Uterus (tissue), 2 donors: ENCODE measurements at regions not wholly inside any gene's neighbourhood (a gene's known extent, or its start where the extent isn't known, plus 50 kb on each side); places are given as distances from the start of the nearest gene placed in this dataset.

ENCODE experiments used
- CTCF ChIP-seq, 4 experiments: fragments of 200-600 bp in 2 of 4; fragments of 450-650 bp in 2 of 4; sonication (generic) in 2 of 4; IDR thresholded peaks; one replicate each; pipeline ENCODE4 v1.5.1; 2016 to 2019; ENCODE audit warnings: antibody characterized with exemption in 4 of 4, mild to moderate bottlenecking in 2 of 4, moderate library complexity in 1 of 4
- POLR2A ChIP-seq, 2 donors: fragments of 450-650 bp; IDR thresholded peaks; one replicate each; pipeline ENCODE4 v1.6.1; 2016; ENCODE audit warnings: antibody characterized with exemption in 2 of 2, mild to moderate bottlenecking in 1 of 2, moderate library complexity in 1 of 2

GRCh38 chr2:163397451-163397850 is 338.4 kb downstream of the FIGN start:
- TF ChIP-seq CTCF (IDR thresholded peaks at IDR 0.05) (no peak), POLR2A (IDR thresholded peaks at IDR 0.05) (no peak)
